SK-N-SH treated with all-trans-retinoic acid at 6 μM for 48 hours (cell line): ENCODE measurements at regions not wholly inside any gene's neighbourhood (a gene's known extent, or its start where the extent isn't known, plus 50 kb on each side); places are given as distances from the start of the nearest gene placed in this dataset.

Experiments
- ARNTL ChIP-seq: fragments of 450-650 bp; formaldehyde crosslinking; IDR thresholded peaks from 2 replicates; pipeline ENCODE4 v1.5.0; 2020; ENCODE audit warnings: low read depth, mild to moderate bottlenecking, moderate library complexity, borderline replicate concordance
- CREB5 ChIP-seq: fragments of 250-450 bp; sonication (Bioruptor Pico); IDR thresholded peaks from 2 replicates; pipeline ENCODE4 v1.5.1; 2020; ENCODE audit warnings: low read depth, mild to moderate bottlenecking, moderate library complexity
- GLIS3 ChIP-seq: fragments of 250-450 bp; sonication (Bioruptor Pico); IDR thresholded peaks from 2 replicates; pipeline ENCODE4 v1.5.0; 2020; ENCODE audit warnings: mild to moderate bottlenecking, moderate library complexity
- PATZ1 ChIP-seq: fragments of 250-450 bp; sonication (Bioruptor Pico); IDR thresholded peaks from 2 replicates; pipeline ENCODE4 v1.8.0; 2020; ENCODE audit warnings: mild to moderate bottlenecking, moderate library complexity, borderline replicate concordance
- PPARA ChIP-seq: fragments of 250-450 bp; sonication (Bioruptor Pico); IDR thresholded peaks from 2 replicates; pipeline ENCODE4 v1.5.0; 2020; ENCODE audit warnings: mild to moderate bottlenecking, borderline replicate concordance
- RARB ChIP-seq: fragments of 250-450 bp; sonication (Bioruptor Pico); IDR thresholded peaks from 2 replicates; pipeline ENCODE4 v1.8.0; 2021; ENCODE audit warnings: mild to moderate bottlenecking, moderate library complexity
- TCF4 ChIP-seq: fragments of 250-450 bp; sonication (Bioruptor Pico); IDR thresholded peaks from 2 replicates; pipeline ENCODE4 v1.8.0; 2021; ENCODE audit warnings: mild to moderate bottlenecking, moderate library complexity, borderline replicate concordance
- TOX ChIP-seq: fragments of 250-450 bp; sonication (Bioruptor Pico); IDR thresholded peaks from 2 replicates; pipeline ENCODE4 v1.8.0; 2021; ENCODE audit warnings: mild to moderate bottlenecking, moderate library complexity, borderline replicate concordance
- TSHZ2 ChIP-seq: fragments of 250-450 bp; sonication (Bioruptor Pico); IDR thresholded peaks from 2 replicates; pipeline ENCODE4 v1.5.0; 2020; ENCODE audit warnings: mild to moderate bottlenecking, moderate library complexity
- ZFP3 ChIP-seq: fragments of 250-450 bp; sonication (Bioruptor Pico); IDR thresholded peaks from 2 replicates; pipeline ENCODE4 v1.5.0; 2020; ENCODE audit warnings: mild to moderate bottlenecking, moderate library complexity

GRCh38 chr4:120520761-120521160 lies 401.8 kb downstream of the PRDM5 start:
- TF ChIP-seq PATZ1 (CRISPR knock-in tag) (no peak), TOX (CRISPR knock-in tag) (no peak), CREB5 (no peak), GLIS3 (CRISPR knock-in tag) (no peak), ZFP3 (CRISPR knock-in tag) (no peak), PPARA (no peak), TCF4 (no peak), RARB (CRISPR knock-in tag) (no peak), TSHZ2 (CRISPR knock-in tag) (no peak), ARNTL (no peak)
